ENCODE measurements at regions not wholly inside any gene's neighbourhood (a gene's known extent, or its start where the extent isn't known, plus 50 kb on each side); places are given as distances from the start of the nearest gene placed in this dataset.

- TF ChIP-seq CTCF (IDR thresholded peaks at IDR 0.05) (no peak), EZH2 (IDR thresholded peaks at IDR 0.05; ENCODE audit: borderline replicate concordance, insufficient read depth, low read depth, low read length, poor library complexity, severe bottlenecking) (no peak)
These were observed 330.7 kb upstream of the ASIC2 start for GRCh38 chr17:33623841-33624240.
